Ovary (tissue), 7 donors: ENCODE measurements at regions not wholly inside any gene's neighbourhood (a gene's known extent, or its start where the extent isn't known, plus 50 kb on each side); places are given as distances from the start of the nearest gene placed in this dataset.

ENCODE experiments used
- DNase-seq, 5 donors: peaks; one replicate each; pipeline ENCODE4 v3.0.0-alpha.2; 2019 to 2020
- H3K27ac ChIP-seq, 2 donors: fragments of 200-600 bp; one replicate each; pipeline versions ENCODE4 v1.5.1 to v1.8.0; 2019 to 2022
- H3K27me3 ChIP-seq: fragments of 200-600 bp; one replicate; pipeline ENCODE4 v1.8.0; 2022
- H3K36me3 ChIP-seq: fragments of 200-600 bp; sonication (generic); one replicate; pipeline ENCODE4 v1.5.1; 2019
- H3K4me1 ChIP-seq: one replicate; pipeline ENCODE4 v1.8.1; 2013; ENCODE audit warnings: mild to moderate bottlenecking, moderate library complexity; ENCODE audit not compliant: insufficient read depth
- H3K4me3 ChIP-seq: fragments of 200-600 bp; sonication (generic); one replicate; pipeline ENCODE4 v1.5.1; 2017
- H3K9me3 ChIP-seq, 2 donors: fragments of 200-600 bp in 1 of 2; sonication (generic) in 1 of 2; one replicate each; pipeline versions ENCODE4 v1.5.1 to v1.8.1; 2013 to 2019; ENCODE audit warnings: mild to moderate bottlenecking in 1 of 2, moderate library complexity in 1 of 2
- CTCF ChIP-seq, 3 donors: fragments of 450-650 bp in 2 of 3; fragments of 200-600 bp in 1 of 3; IDR thresholded peaks; one replicate each; pipeline versions ENCODE4 v1.5.1 to v1.8.0; 2016 to 2022; ENCODE audit warnings: antibody characterized with exemption in 3 of 3, mild to moderate bottlenecking in 1 of 3
- EP300 ChIP-seq: sonication (generic); formaldehyde crosslinking; IDR thresholded peaks from one replicate; pipeline ENCODE4 v1.6.1; 2017; ENCODE audit warnings: antibody characterized with exemption
- POLR2A ChIP-seq: fragments of 450-650 bp; IDR thresholded peaks from one replicate; pipeline ENCODE4 v1.6.1; 2017; ENCODE audit warnings: antibody characterized with exemption, mild to moderate bottlenecking, moderate library complexity
- WGBS, 3 donors: extraction: QIAGEN DNeasy Blood & Tissue Kit in 1 of 3; methylation state at CpG; one replicate each; pipeline versions ENCODE4 v1.1.5 to v1.1.7; 2013 to 2017; 5-methylcytosine and 5-hydroxymethylcytosine counted together
- intact Hi-C, 4 donors: fragments of 100-400 bp; cut with DNase I; formaldehyde crosslinking; loops; one replicate each; pipeline versions ENCODE4 v1.11.0 to v1.15.1; 2022 to 2023
- donor health status: DM: no; HTN: no; CAD: no; lungs with moderate emphysema.
- donor health status: DM: no; HTN: no; CAD: no.
- donor health status: Bipolar disorder and iron deficiency.
- donor health status: DM: no; HTN: no; CAD: no.
- donor health status: DM: yes; HTN: yes; CAD: no.

- H3K27me3 ChIP-seq: no peaks in the 10 kb centered on the region
- TF ChIP-seq CTCF (IDR thresholded peaks at IDR 0.05) (no peak), EP300 (no peak), POLR2A (no peak)
- intact Hi-C loops: no loop called here
- no peaks in the 10 kb centered on the region for H3K9me3 ChIP-seq
- no peaks in the 10 kb centered on the region for H3K4me1 ChIP-seq
- no peak for DNase-seq
- H3K27ac ChIP-seq: no peak overlapping the region
- WGBS, 3 donors: 84 to 92% (median 85%) methylated on average over 6 of the region's 6 CpGs
- no peaks in the 10 kb centered on the region for H3K36me3 ChIP-seq
- H3K4me3 ChIP-seq: no peak overlapping the region
These were observed 312.1 kb downstream of the SKIDA1 start for GRCh38 chr10:21213381-21213780.

DNA sequence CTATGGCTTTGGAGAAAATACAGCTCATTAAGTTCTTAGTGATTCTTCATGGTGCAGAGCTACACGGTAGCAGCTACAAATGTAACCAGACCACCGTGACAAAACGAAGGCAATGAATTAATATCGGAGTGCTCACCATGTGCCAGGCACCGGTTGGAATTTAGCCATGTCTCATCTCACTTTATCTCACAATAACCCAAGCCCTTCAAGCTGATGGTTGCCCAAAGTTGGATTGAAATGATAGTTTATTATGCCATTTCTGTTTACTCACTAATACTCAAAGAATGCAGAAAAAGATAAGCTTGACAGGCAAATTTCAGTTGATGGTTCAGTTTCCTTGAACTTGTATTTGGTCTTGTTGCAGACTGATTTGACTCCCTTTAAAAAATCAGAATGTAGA, 312.6 kb downstream of the SKIDA1 start:
- TF ChIP-seq POLR2A (no peak), EP300 (no peak), CTCF (IDR thresholded peaks at IDR 0.05) (no peak)
- no peak overlapping the region for H3K4me3 ChIP-seq
- DNase-seq: no peak
- H3K4me1 ChIP-seq: no peaks in the 10 kb centered on the region
- no peaks in the 10 kb centered on the region for H3K36me3 ChIP-seq
- H3K9me3 ChIP-seq: no peaks in the 10 kb centered on the region
- no peak overlapping the region for H3K27ac ChIP-seq
- intact Hi-C loops: no loop called here
- H3K27me3 ChIP-seq: no peaks in the 10 kb centered on the region
- WGBS, 3 donors: 85 to 88% (median 88%) methylated on average over 5 of the region's 5 CpGs

DNA sequence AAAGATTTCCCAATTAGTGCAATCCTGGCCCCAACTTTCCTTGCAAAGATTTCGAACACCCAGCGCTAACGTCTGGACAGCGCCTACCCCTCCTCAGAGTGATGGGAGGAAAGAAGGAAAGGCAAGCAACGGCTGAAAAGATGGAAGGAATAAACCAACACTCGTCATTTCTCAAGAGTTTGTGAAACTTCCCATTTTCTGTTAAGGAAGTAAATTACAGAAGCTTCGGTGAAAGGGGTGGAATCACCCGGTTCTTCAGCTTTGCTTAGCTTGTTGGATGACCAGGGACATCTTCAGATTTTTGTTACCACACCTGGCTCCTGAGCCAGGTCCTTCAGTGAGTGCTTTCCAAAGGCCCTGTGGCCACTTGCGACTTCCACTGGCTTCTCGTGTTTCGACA, 313.1 kb downstream of the SKIDA1 start:
- Histone ChIP-seq H3K9me3 (no peaks in the 10 kb centered on the region), H3K27ac (no peak overlapping the region), H3K36me3 (no peaks in the 10 kb centered on the region), H3K4me3 (no peak overlapping the region), H3K4me1 (no peaks in the 10 kb centered on the region), H3K27me3 (no peaks in the 10 kb centered on the region)
- 88 to 92% (median 90%) methylated on average over 11 of the region's 11 CpGs for WGBS, 3 donors
- TF ChIP-seq POLR2A (no peak), EP300 (no peak), CTCF (IDR thresholded peaks at IDR 0.05) (no peak)
- intact Hi-C loops: no loop called here
- no peak for DNase-seq

DNA sequence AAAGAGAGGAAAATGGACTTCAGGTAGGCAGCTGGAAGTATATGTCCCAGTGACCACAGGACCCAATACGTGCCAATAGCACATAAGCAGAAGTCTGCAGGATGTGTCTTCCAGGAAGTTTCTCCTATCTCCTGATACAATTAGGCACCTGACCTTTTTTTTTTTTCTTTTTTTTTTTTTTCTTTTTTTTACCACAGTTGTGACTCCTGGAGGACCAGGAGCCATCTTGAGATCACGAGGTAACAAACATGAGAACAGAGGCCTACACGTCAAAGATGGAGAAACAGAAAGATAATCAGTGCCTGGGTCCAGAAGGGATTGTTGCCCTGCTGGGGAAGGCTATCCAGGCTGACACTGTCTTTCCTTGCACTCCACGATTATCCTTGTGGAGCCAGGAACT, 312.4 kb upstream of the NEBL start:
- TF ChIP-seq CTCF (IDR thresholded peaks at IDR 0.05): no peak
- TF ChIP-seq EP300: no peak
- TF ChIP-seq POLR2A: no peak
- intact Hi-C loops: no loop called here
- DNase-seq: no peak
- 93 to 98% (median 94%) methylated on average over 4 of the region's 4 CpGs for WGBS, 3 donors
- H3K4me1 ChIP-seq: no peaks in the 10 kb centered on the region
- no peak overlapping the region for H3K4me3 ChIP-seq
- H3K36me3 ChIP-seq: no peaks in the 10 kb centered on the region
- no peaks in the 10 kb centered on the region for H3K9me3 ChIP-seq
- no peak overlapping the region for H3K27ac ChIP-seq
- no peaks in the 10 kb centered on the region for H3K27me3 ChIP-seq
